Osteoblast (primary cell): ENCODE measurements at regions not wholly inside any gene's neighbourhood (a gene's known extent, or its start where the extent isn't known, plus 50 kb on each side); places are given as distances from the start of the nearest gene placed in this dataset.
"Not testable (repeated sequence)": the region's sequence is repeated elsewhere in the genome, so short reads cannot be mapped to it uniquely, and the experiment has no call there.

Source experiments
- DNase-seq: peaks from one replicate; pipeline ENCODE4 v3.0.0; 2011; ENCODE audit warnings: low spot score, mixed read lengths; ENCODE audit not compliant: insufficient read length; ENCODE audit errors: missing footprints
- H2AFZ ChIP-seq: 2 replicates; pipeline ENCODE4 v1.6.0; 2011; ENCODE audit warnings: mild to moderate bottlenecking, low read length
- H3K27ac ChIP-seq: 2 replicates; pipeline ENCODE4 v1.5.1; 2011; ENCODE audit warnings: mild to moderate bottlenecking, low read depth, low read length, moderate library complexity
- H3K27me3 ChIP-seq: 2 replicates; pipeline ENCODE4 v1.6.0; 2012; ENCODE audit warnings: mild to moderate bottlenecking, control low read depth, inconsistent platforms, low read length, moderate library complexity; ENCODE audit not compliant: insufficient read depth
- H3K36me3 ChIP-seq: 2 replicates; pipeline ENCODE4 v1.5.1; 2011; ENCODE audit warnings: mild to moderate bottlenecking, low read length, control low read depth, moderate library complexity; ENCODE audit not compliant: insufficient read depth
- H3K4me1 ChIP-seq: 2 replicates; pipeline ENCODE4 v1.5.1; 2011; ENCODE audit warnings: mild to moderate bottlenecking, low read length, control low read depth, moderate library complexity; ENCODE audit not compliant: insufficient read depth
- H3K4me2 ChIP-seq: 2 replicates; pipeline ENCODE4 v1.6.0; 2011; ENCODE audit warnings: mild to moderate bottlenecking, low read length; ENCODE audit not compliant: insufficient read depth
- H3K4me3 ChIP-seq: fragments of 200-600 bp; sonication (generic); 3 replicates; pipeline ENCODE4 v1.5.1; 2012; ENCODE audit warnings: mild to moderate bottlenecking, low read length, inconsistent platforms; ENCODE audit not compliant: insufficient read depth
- H3K79me2 ChIP-seq: 2 replicates; pipeline ENCODE4 v1.6.0; 2012; ENCODE audit warnings: mild to moderate bottlenecking, low read length, control low read depth, inconsistent platforms; ENCODE audit not compliant: insufficient read depth
- H3K9me3 ChIP-seq: 2 replicates; pipeline ENCODE4 v1.5.1; 2011; ENCODE audit warnings: low read depth, low read length, control low read depth
- H4K20me1 ChIP-seq: 2 replicates; pipeline ENCODE4 v1.6.0; 2012; ENCODE audit warnings: mild to moderate bottlenecking, low read length, control low read depth; ENCODE audit not compliant: insufficient read depth
- TF ChIP-seq, protein P1 (sequence below): IDR thresholded peaks from 2 replicates; pipeline ENCODE4 v1.5.1; 2011; ENCODE audit warnings: mild to moderate bottlenecking, low read depth, low read length, moderate library complexity; ENCODE audit errors: extremely low read depth

DNA sequence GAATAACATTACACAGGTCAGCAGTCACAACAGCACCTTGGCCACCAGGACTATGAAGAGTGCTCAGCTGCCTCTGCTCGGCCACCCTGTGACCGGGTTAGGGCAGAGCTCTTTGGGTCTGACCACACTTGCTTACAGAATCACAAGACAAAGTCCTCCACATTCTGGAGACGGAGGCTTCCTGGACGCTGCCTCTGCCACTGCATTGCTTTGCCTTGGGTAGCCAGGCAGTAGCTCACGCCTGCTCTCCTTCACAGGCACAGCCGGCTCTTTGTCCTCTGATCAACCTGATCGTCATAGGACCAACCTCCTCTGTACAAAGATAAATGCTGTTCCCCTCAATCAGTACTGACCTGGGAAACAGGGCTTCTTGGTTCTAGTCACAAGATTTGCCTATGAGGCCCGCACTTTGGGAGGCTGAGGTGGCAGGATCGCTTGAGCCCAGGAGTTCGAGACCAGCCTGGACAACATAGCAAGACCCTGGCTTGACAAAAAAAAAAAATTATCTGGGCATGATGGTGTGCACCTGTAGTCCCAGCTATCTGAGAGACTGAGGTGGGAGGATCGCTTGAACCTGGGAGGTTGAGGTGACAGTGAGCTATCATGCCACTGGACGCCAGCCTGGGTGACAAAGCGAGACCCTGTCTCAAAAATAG, 128.4 kb upstream of the IER5L start:
- Histone ChIP-seq H3K4me1 (peaks cover 7% of the 10 kb centered on the region), H3K27me3 (no peaks in the 10 kb centered on the region), H2AFZ (no peak overlapping the region), H3K79me2 (no peaks in the 10 kb centered on the region), H3K36me3 (no peaks in the 10 kb centered on the region), H4K20me1 (no peaks in the 10 kb centered on the region), H3K27ac (no peak overlapping the region), H3K9me3 (peaks cover 2% of the 10 kb centered on the region), H3K4me3 (no peak overlapping the region), H3K4me2 (no peak overlapping the region)
- TF ChIP-seq, protein P1, sequence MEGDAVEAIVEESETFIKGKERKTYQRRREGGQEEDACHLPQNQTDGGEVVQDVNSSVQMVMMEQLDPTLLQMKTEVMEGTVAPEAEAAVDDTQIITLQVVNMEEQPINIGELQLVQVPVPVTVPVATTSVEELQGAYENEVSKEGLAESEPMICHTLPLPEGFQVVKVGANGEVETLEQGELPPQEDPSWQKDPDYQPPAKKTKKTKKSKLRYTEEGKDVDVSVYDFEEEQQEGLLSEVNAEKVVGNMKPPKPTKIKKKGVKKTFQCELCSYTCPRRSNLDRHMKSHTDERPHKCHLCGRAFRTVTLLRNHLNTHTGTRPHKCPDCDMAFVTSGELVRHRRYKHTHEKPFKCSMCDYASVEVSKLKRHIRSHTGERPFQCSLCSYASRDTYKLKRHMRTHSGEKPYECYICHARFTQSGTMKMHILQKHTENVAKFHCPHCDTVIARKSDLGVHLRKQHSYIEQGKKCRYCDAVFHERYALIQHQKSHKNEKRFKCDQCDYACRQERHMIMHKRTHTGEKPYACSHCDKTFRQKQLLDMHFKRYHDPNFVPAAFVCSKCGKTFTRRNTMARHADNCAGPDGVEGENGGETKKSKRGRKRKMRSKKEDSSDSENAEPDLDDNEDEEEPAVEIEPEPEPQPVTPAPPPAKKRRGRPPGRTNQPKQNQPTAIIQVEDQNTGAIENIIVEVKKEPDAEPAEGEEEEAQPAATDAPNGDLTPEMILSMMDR, result no peak
- no peak for DNase-seq

DNA sequence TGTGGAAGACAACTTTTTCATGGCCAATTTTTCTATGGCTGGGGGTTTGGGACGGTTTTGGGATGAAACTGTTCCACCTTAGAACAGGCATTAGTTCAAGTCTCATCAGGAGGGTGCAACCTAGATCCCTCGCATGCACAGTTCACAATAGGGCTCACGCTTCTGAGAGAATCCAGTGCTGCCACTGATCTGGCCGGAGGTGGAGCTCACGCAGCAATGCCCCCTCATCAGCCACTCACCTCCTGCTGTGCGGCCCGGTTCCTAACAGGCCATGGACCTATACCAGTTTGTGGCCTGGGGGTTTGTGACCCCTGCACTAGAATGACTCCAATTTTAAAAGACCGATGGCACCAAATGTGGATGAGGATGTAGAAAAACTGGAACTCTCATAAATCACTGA, 127.2 kb upstream of the IER5L start:
- no peak overlapping the region for H3K27ac ChIP-seq
- no peaks in the 10 kb centered on the region for H3K79me2 ChIP-seq
- H3K36me3 ChIP-seq, result no peaks in the 10 kb centered on the region
- no peak for DNase-seq
- H3K4me1 ChIP-seq, result peaks cover 7% of the 10 kb centered on the region
- TF ChIP-seq, protein P1, result no peak
- no peaks in the 10 kb centered on the region for H3K27me3 ChIP-seq
- no peak overlapping the region for H3K4me3 ChIP-seq
- no peaks in the 10 kb centered on the region for H4K20me1 ChIP-seq
- no peak overlapping the region for H3K4me2 ChIP-seq
- H2AFZ ChIP-seq, result no peak overlapping the region
- peaks cover 6% of the 10 kb centered on the region for H3K9me3 ChIP-seq

DNA sequence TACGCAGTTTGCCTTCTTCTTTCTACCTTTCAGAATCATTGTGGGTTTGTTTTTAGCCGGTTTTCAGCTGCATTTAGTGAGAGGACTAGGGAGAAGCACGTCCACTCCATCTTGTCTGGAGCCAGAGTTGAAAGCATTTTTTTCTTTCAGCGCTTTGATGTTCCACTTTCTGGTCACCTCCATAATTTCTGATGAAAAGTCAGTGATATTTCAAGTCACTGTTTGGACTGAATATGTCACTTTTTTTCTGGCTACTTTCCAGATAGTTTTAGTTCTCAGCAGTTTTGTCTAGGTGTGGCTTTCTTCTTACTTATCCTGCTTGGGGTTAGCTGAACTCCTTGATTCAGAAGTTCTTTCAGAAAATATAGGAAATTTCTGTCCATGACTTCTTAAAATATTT, 123.9 kb upstream of the IER5L start:
- TF ChIP-seq, protein P1, result no peak
- H3K4me3 ChIP-seq, result no peak overlapping the region

DNA sequence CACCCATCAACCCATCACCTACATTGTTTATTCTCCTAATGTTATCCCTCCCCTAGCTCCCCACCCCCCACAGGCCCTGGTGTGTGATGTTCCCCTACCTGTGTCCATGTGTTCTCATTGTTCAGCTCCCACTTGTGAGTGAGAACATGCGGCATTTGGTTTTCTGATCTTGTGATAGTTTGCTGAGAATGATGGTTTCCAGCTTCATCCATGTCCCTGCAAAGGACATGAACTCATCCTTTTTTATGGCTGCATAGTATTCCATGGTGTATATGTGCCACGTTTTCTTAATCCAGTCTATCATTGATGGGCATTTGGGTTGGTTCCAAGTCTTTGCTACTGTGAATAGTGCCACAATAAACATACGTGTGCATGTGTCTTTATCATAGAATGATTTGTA, 118.1 kb upstream of the IER5L start:
- H3K4me3 ChIP-seq, H3K36me3 ChIP-seq, H3K9me3 ChIP-seq, DNase-seq, H3K4me1 ChIP-seq, H3K79me2 ChIP-seq, H2AFZ ChIP-seq, H3K27ac ChIP-seq, H3K27me3 ChIP-seq, H3K4me2 ChIP-seq, H4K20me1 ChIP-seq: not testable (repeated sequence)

More for the DNA sequence above, 123.9 kb upstream of the IER5L start:
- Histone ChIP-seq H3K4me2 (no peak overlapping the region), H3K4me1 (no peaks in the 10 kb centered on the region), H3K9me3 (peaks cover 6% of the 10 kb centered on the region), H3K36me3 (no peaks in the 10 kb centered on the region), H3K27ac (no peak overlapping the region), H3K79me2 (no peaks in the 10 kb centered on the region), H2AFZ (no peak overlapping the region), H4K20me1 (no peaks in the 10 kb centered on the region), H3K27me3 (no peaks in the 10 kb centered on the region)
- no peak for DNase-seq
